ENCODE measurements at regions not wholly inside any gene's neighbourhood (a gene's known extent, or its start where the extent isn't known, plus 50 kb on each side); places are given as distances from the start of the nearest gene placed in this dataset.

- DNase-seq (ENCODE audit: low read depth), result peak; percentile 12
- H3K4me3 ChIP-seq (ENCODE audit: low read depth, low read length), result no peak overlapping the region
- no peak for TF ChIP-seq CTCF (conservative IDR thresholded peaks at IDR 0.05; ENCODE audit: low read depth, low read length)
Observed at GRCh38 chr3:102979191-102979590, 544.4 kb downstream of the ZPLD1 start.

GRCh38 chr3:102979682-102980354 lies 545.0 kb downstream of the ZPLD1 start:
- TF ChIP-seq CTCF (conservative IDR thresholded peaks at IDR 0.05; ENCODE audit: low read depth, low read length), result no peak
- no peak overlapping the region for H3K4me3 ChIP-seq (ENCODE audit: low read depth, low read length)
- peak; percentile 86 for DNase-seq (ENCODE audit: low read depth)

GRCh38 chr3:102980355-102980696 lies 545.5 kb downstream of the ZPLD1 start:
- no peak overlapping the region for H3K4me3 ChIP-seq (ENCODE audit: low read depth, low read length)
- no peak for DNase-seq (ENCODE audit: low read depth)
- TF ChIP-seq CTCF (conservative IDR thresholded peaks at IDR 0.05; ENCODE audit: low read depth, low read length), result no peak

- no peak overlapping the region for H3K4me3 ChIP-seq (ENCODE audit: low read depth, low read length)
- TF ChIP-seq CTCF (conservative IDR thresholded peaks at IDR 0.05; ENCODE audit: low read depth, low read length), result no peak
- no peak for DNase-seq (ENCODE audit: low read depth)
Observed at GRCh38 chr3:103002425-103003176, 567.8 kb downstream of the ZPLD1 start.

GRCh38 chr3:103006526-103007183 lies 571.8 kb downstream of the ZPLD1 start:
- no peak for TF ChIP-seq CTCF (conservative IDR thresholded peaks at IDR 0.05; ENCODE audit: low read depth, low read length)
- H3K4me3 ChIP-seq (ENCODE audit: low read depth, low read length), result no peak overlapping the region
- DNase-seq (ENCODE audit: low read depth), result no peak

GRCh38 chr3:103009609-103010008 lies 574.8 kb downstream of the ZPLD1 start:
- no peak overlapping the region for H3K4me3 ChIP-seq (ENCODE audit: low read depth, low read length)
- no peak for TF ChIP-seq CTCF (conservative IDR thresholded peaks at IDR 0.05; ENCODE audit: low read depth, low read length)
- no peak for DNase-seq (ENCODE audit: low read depth)
